ENCODE measurements at regions not wholly inside any gene's neighbourhood (a gene's known extent, or its start where the extent isn't known, plus 50 kb on each side); places are given as distances from the start of the nearest gene placed in this dataset.

DNA sequence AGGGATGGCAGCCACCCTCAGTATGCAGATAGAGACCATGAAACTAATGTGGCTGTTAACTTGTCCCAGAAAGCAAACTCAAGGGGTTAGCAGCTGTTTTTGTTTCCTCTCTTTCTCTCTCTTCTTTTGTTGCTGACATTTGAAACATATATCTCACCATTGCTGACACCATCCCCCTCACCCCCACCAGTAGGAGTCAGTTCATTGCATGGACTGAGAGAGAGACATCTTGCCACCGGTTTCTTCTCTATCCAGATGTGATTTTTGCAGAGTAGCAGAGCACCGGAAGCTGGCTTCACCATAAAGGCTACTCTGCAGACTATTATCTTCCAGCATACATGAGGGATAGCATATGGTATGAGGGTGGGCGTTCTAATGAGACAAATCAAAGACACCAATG lies 177.1 kb upstream of the FRG1 start:
- TF ChIP-seq, protein P1, sequence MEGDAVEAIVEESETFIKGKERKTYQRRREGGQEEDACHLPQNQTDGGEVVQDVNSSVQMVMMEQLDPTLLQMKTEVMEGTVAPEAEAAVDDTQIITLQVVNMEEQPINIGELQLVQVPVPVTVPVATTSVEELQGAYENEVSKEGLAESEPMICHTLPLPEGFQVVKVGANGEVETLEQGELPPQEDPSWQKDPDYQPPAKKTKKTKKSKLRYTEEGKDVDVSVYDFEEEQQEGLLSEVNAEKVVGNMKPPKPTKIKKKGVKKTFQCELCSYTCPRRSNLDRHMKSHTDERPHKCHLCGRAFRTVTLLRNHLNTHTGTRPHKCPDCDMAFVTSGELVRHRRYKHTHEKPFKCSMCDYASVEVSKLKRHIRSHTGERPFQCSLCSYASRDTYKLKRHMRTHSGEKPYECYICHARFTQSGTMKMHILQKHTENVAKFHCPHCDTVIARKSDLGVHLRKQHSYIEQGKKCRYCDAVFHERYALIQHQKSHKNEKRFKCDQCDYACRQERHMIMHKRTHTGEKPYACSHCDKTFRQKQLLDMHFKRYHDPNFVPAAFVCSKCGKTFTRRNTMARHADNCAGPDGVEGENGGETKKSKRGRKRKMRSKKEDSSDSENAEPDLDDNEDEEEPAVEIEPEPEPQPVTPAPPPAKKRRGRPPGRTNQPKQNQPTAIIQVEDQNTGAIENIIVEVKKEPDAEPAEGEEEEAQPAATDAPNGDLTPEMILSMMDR (IDR thresholded peaks at IDR 0.05) = no peak
- no peak for TF ChIP-seq POLR2A (IDR thresholded peaks at IDR 0.05)

All from lower leg skin (tissue), 3 donors.